Ovary (tissue), 7 donors: ENCODE measurements at regions not wholly inside any gene's neighbourhood (a gene's known extent, or its start where the extent isn't known, plus 50 kb on each side); places are given as distances from the start of the nearest gene placed in this dataset.

Experiments used
- DNase-seq, 5 donors: peaks; one replicate each; pipeline ENCODE4 v3.0.0-alpha.2; 2019 to 2020
- H3K27ac ChIP-seq, 2 donors: fragments of 200-600 bp; one replicate each; pipeline versions ENCODE4 v1.5.1 to v1.8.0; 2019 to 2022
- H3K27me3 ChIP-seq: fragments of 200-600 bp; one replicate; pipeline ENCODE4 v1.8.0; 2022
- H3K36me3 ChIP-seq: fragments of 200-600 bp; sonication (generic); one replicate; pipeline ENCODE4 v1.5.1; 2019
- H3K4me1 ChIP-seq: one replicate; pipeline ENCODE4 v1.8.1; 2013; ENCODE audit warnings: mild to moderate bottlenecking, moderate library complexity; ENCODE audit not compliant: insufficient read depth
- H3K4me3 ChIP-seq: fragments of 200-600 bp; sonication (generic); one replicate; pipeline ENCODE4 v1.5.1; 2017
- H3K9me3 ChIP-seq, 2 donors: fragments of 200-600 bp in 1 of 2; sonication (generic) in 1 of 2; one replicate each; pipeline versions ENCODE4 v1.5.1 to v1.8.1; 2013 to 2019; ENCODE audit warnings: mild to moderate bottlenecking in 1 of 2, moderate library complexity in 1 of 2
- CTCF ChIP-seq, 3 donors: fragments of 450-650 bp in 2 of 3; fragments of 200-600 bp in 1 of 3; IDR thresholded peaks; one replicate each; pipeline versions ENCODE4 v1.5.1 to v1.8.0; 2016 to 2022; ENCODE audit warnings: antibody characterized with exemption in 3 of 3, mild to moderate bottlenecking in 1 of 3
- EP300 ChIP-seq: sonication (generic); formaldehyde crosslinking; IDR thresholded peaks from one replicate; pipeline ENCODE4 v1.6.1; 2017; ENCODE audit warnings: antibody characterized with exemption
- POLR2A ChIP-seq: fragments of 450-650 bp; IDR thresholded peaks from one replicate; pipeline ENCODE4 v1.6.1; 2017; ENCODE audit warnings: antibody characterized with exemption, mild to moderate bottlenecking, moderate library complexity
- WGBS, 3 donors: extraction: QIAGEN DNeasy Blood & Tissue Kit in 1 of 3; methylation state at CpG; one replicate each; pipeline versions ENCODE4 v1.1.5 to v1.1.7; 2013 to 2017; 5-methylcytosine and 5-hydroxymethylcytosine counted together
- intact Hi-C, 4 donors: fragments of 100-400 bp; cut with DNase I; formaldehyde crosslinking; loops; one replicate each; pipeline versions ENCODE4 v1.11.0 to v1.15.1; 2022 to 2023
- donor health status: DM: no; HTN: no; CAD: no; lungs with moderate emphysema.
- donor health status: DM: no; HTN: no; CAD: no.
- donor health status: Bipolar disorder and iron deficiency.
- donor health status: DM: no; HTN: no; CAD: no.
- donor health status: DM: yes; HTN: yes; CAD: no.

GRCh38 chr20:52804497-52805295 lies 167.5 kb upstream of the TSHZ2 start:
- no peaks in the 10 kb centered on the region for H3K9me3 ChIP-seq
- H3K27ac ChIP-seq: no peak overlapping the region
- no peaks in the 10 kb centered on the region for H3K36me3 ChIP-seq
- intact Hi-C loops: no loop called here
- no peak for TF ChIP-seq POLR2A
- no peak for TF ChIP-seq EP300
- TF ChIP-seq CTCF (IDR thresholded peaks at IDR 0.05): no peak
- H3K27me3 ChIP-seq: no peaks in the 10 kb centered on the region
- DNase-seq: no peak
- no peak overlapping the region for H3K4me3 ChIP-seq
- no peaks in the 10 kb centered on the region for H3K4me1 ChIP-seq
- 65 to 69% (median 68%) methylated on average over 13 of the region's 13 CpGs for WGBS, 3 donors

GRCh38 chr20:52801628-52802006 lies 170.5 kb upstream of the TSHZ2 start:
- 64 to 77% (median 73%) methylated on average over 6 of the region's 6 CpGs for WGBS, 3 donors
- intact Hi-C loops: no loop called here
- TF ChIP-seq CTCF (IDR thresholded peaks at IDR 0.05): no peak
- no peak for TF ChIP-seq EP300
- no peak for TF ChIP-seq POLR2A
- no peaks in the 10 kb centered on the region for H3K36me3 ChIP-seq
- no peaks in the 10 kb centered on the region for H3K4me1 ChIP-seq
- no peaks in the 10 kb centered on the region for H3K27me3 ChIP-seq
- no peak for DNase-seq
- no peak overlapping the region for H3K4me3 ChIP-seq
- no peak overlapping the region for H3K27ac ChIP-seq
- H3K9me3 ChIP-seq: no peaks in the 10 kb centered on the region

- Histone ChIP-seq H3K4me3 (no peak overlapping the region), H3K9me3 (no peaks in the 10 kb centered on the region), H3K27me3 (no peaks in the 10 kb centered on the region), H3K36me3 (no peaks in the 10 kb centered on the region), H3K27ac (no peak overlapping the region), H3K4me1 (no peaks in the 10 kb centered on the region)
- intact Hi-C loops: no loop called here
- WGBS, 3 donors: 81 to 88% (median 86%) methylated on average over 6 of the region's 6 CpGs
- no peak for TF ChIP-seq CTCF (IDR thresholded peaks at IDR 0.05)
- TF ChIP-seq EP300: no peak
- no peak for TF ChIP-seq POLR2A
- no peak for DNase-seq
Measured at GRCh38 chr20:52800734-52801627, 171.2 kb upstream of the TSHZ2 start.

GRCh38 chr20:52799130-52799529 lies 173.0 kb upstream of the TSHZ2 start:
- H3K4me1 ChIP-seq: no peaks in the 10 kb centered on the region
- no peak for TF ChIP-seq CTCF (IDR thresholded peaks at IDR 0.05)
- TF ChIP-seq EP300: no peak
- TF ChIP-seq POLR2A: no peak
- 65 to 77% (median 75%) methylated on average over 2 of the region's 2 CpGs for WGBS, 3 donors
- H3K27me3 ChIP-seq: no peaks in the 10 kb centered on the region
- no peak for DNase-seq
- no peak overlapping the region for H3K27ac ChIP-seq
- H3K36me3 ChIP-seq: no peaks in the 10 kb centered on the region
- intact Hi-C loops: no loop called here
- no peaks in the 10 kb centered on the region for H3K9me3 ChIP-seq
- no peak overlapping the region for H3K4me3 ChIP-seq
